ENCODE measurements at regions not wholly inside any gene's neighbourhood (a gene's known extent, or its start where the extent isn't known, plus 50 kb on each side); places are given as distances from the start of the nearest gene placed in this dataset.

- H4K20me1 ChIP-seq (ENCODE audit: insufficient read depth, low read length), result no peaks in the 10 kb centered on the region
- H3K36me3 ChIP-seq (replicated peaks in 1 of 2; ENCODE audit: control insufficient read depth in 1 of 2, insufficient read depth in 2 of 2, low read length in 2 of 2), result no peaks in the 10 kb centered on the region
- no peak overlapping the region for H3K4me3 ChIP-seq (replicated peaks in 1 of 3; ENCODE audit: low read depth in 2 of 3, low read length in 3 of 3)
- H3K4me2 ChIP-seq (replicated peaks; ENCODE audit: extremely low read depth, low read length, poor library complexity, severe bottlenecking), result no peak overlapping the region
- H3K79me2 ChIP-seq (ENCODE audit: insufficient read depth, low read length), result no peaks in the 10 kb centered on the region
- peaks cover 39 to 41% of the 10 kb centered on the region in 2 donors for H3K4me1 ChIP-seq (ENCODE audit: control insufficient read depth in 1 of 2, insufficient read depth in 2 of 2, low read length in 2 of 2)
- H3K27ac ChIP-seq (ENCODE audit: low read depth in 1 of 2, low read length in 2 of 2), result no peak overlapping the region
- intact Hi-C loops (cut with micrococcal nuclease), result loop anchor here in 1 of 2 donors (10.0 kb wide), 1 partner anchor 244 kb away; the partner anchor contains the start of gene RBPJ
- Mint-ChIP-seq H3K27me3 (ENCODE audit: low read depth in 3 of 3) (peaks cover 15 to 19% (median 18%) of the 10 kb centered on the region in 3 donors), H3K36me3 (peaks cover 4 to 6% of the 10 kb centered on the region in 2 donors), H3K4me3 (peak overlapping the region in 1 of 2 donors; percentile 13), H3K27ac (peak overlapping the region in 4 of 7 donors; percentile 31 to 84 (median 42)), H3K4me1 (peaks cover 47% of the 10 kb centered on the region), H3K9me3 (peaks cover 0 to 3% (median 0%) of the 10 kb centered on the region in 7 donors)
- TF ChIP-seq, protein P1, sequence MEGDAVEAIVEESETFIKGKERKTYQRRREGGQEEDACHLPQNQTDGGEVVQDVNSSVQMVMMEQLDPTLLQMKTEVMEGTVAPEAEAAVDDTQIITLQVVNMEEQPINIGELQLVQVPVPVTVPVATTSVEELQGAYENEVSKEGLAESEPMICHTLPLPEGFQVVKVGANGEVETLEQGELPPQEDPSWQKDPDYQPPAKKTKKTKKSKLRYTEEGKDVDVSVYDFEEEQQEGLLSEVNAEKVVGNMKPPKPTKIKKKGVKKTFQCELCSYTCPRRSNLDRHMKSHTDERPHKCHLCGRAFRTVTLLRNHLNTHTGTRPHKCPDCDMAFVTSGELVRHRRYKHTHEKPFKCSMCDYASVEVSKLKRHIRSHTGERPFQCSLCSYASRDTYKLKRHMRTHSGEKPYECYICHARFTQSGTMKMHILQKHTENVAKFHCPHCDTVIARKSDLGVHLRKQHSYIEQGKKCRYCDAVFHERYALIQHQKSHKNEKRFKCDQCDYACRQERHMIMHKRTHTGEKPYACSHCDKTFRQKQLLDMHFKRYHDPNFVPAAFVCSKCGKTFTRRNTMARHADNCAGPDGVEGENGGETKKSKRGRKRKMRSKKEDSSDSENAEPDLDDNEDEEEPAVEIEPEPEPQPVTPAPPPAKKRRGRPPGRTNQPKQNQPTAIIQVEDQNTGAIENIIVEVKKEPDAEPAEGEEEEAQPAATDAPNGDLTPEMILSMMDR (IDR thresholded peaks at IDR 0.05), result no peak
- no peak overlapping the region for H3K9ac ChIP-seq (ENCODE audit: insufficient read depth, low read length, poor library complexity, severe bottlenecking)
- 69% methylated on average over 10 of the region's 14 CpGs for WGBS (ENCODE audit: insufficient coverage)
- no peak overlapping the region for H2AFZ ChIP-seq (ENCODE audit: insufficient read depth, low read depth, low read length, poor library complexity, severe bottlenecking)
- DNase-seq, result no peak
- H3K9me3 ChIP-seq (replicated peaks in 1 of 2; ENCODE audit: control insufficient read depth in 1 of 2, insufficient read depth in 1 of 2, low read length in 2 of 2), result no peaks in the 10 kb centered on the region
- peaks cover 5 to 6% of the 10 kb centered on the region in 2 donors for H3K27me3 ChIP-seq (ENCODE audit: control insufficient read depth in 2 of 2, insufficient read depth in 2 of 2, low read length in 2 of 2)
Measured at GRCh38 chr4:26080870-26081628, 167.0 kb downstream of the SMIM20 start.

- Histone ChIP-seq H3K27me3 (ENCODE audit: control insufficient read depth in 2 of 2, insufficient read depth in 2 of 2, low read length in 2 of 2) (peaks cover 5 to 6% of the 10 kb centered on the region in 2 donors), H3K9ac (ENCODE audit: insufficient read depth, low read length, poor library complexity, severe bottlenecking) (no peak overlapping the region), H3K4me1 (ENCODE audit: control insufficient read depth in 1 of 2, insufficient read depth in 2 of 2, low read length in 2 of 2) (peaks cover 32 to 34% of the 10 kb centered on the region in 2 donors), H3K4me3 (replicated peaks in 1 of 3; ENCODE audit: low read depth in 2 of 3, low read length in 3 of 3) (no peak overlapping the region), H4K20me1 (ENCODE audit: insufficient read depth, low read length) (no peaks in the 10 kb centered on the region), H3K36me3 (replicated peaks in 1 of 2; ENCODE audit: control insufficient read depth in 1 of 2, insufficient read depth in 2 of 2, low read length in 2 of 2) (no peaks in the 10 kb centered on the region), H3K27ac (ENCODE audit: low read depth in 1 of 2, low read length in 2 of 2) (no peak overlapping the region), H3K79me2 (ENCODE audit: insufficient read depth, low read length) (no peaks in the 10 kb centered on the region), H3K9me3 (replicated peaks in 1 of 2; ENCODE audit: control insufficient read depth in 1 of 2, insufficient read depth in 1 of 2, low read length in 2 of 2) (no peaks in the 10 kb centered on the region), H3K4me2 (replicated peaks; ENCODE audit: extremely low read depth, low read length, poor library complexity, severe bottlenecking) (no peak overlapping the region), H2AFZ (ENCODE audit: insufficient read depth, low read depth, low read length, poor library complexity, severe bottlenecking) (no peak overlapping the region)
- intact Hi-C loops (cut with micrococcal nuclease), result loop anchor here in 1 of 2 donors (10.0 kb wide), 1 partner anchor 243 kb away; the partner anchor contains the start of gene RBPJ
- H3K36me3 Mint-ChIP-seq, result peaks cover 2 to 4% of the 10 kb centered on the region in 2 donors
- H3K4me1 Mint-ChIP-seq, result peaks cover 38% of the 10 kb centered on the region
- TF ChIP-seq, protein P1 (IDR thresholded peaks at IDR 0.05), result peak; percentile 83
- DNase-seq, result peak in 2 of 3 donors; percentile 47 to 74
- H3K27ac Mint-ChIP-seq, result peak overlapping the region in 1 of 7 donors; percentile 31
- peaks cover 15 to 19% (median 19%) of the 10 kb centered on the region in 3 donors for H3K27me3 Mint-ChIP-seq (ENCODE audit: low read depth in 3 of 3)
- WGBS (ENCODE audit: insufficient coverage), result 25% methylated on average over 2 of the region's 6 CpGs
- peaks cover 0 to 3% (median 0%) of the 10 kb centered on the region in 7 donors for H3K9me3 Mint-ChIP-seq
- H3K4me3 Mint-ChIP-seq, result no peak overlapping the region
Measured at GRCh38 chr4:26081795-26082498, 167.9 kb downstream of the SMIM20 start.

Measured in CD14-positive monocyte (primary cell).